ENCODE measurements at regions not wholly inside any gene's neighbourhood (a gene's known extent, or its start where the extent isn't known, plus 50 kb on each side); places are given as distances from the start of the nearest gene placed in this dataset.

DNA sequence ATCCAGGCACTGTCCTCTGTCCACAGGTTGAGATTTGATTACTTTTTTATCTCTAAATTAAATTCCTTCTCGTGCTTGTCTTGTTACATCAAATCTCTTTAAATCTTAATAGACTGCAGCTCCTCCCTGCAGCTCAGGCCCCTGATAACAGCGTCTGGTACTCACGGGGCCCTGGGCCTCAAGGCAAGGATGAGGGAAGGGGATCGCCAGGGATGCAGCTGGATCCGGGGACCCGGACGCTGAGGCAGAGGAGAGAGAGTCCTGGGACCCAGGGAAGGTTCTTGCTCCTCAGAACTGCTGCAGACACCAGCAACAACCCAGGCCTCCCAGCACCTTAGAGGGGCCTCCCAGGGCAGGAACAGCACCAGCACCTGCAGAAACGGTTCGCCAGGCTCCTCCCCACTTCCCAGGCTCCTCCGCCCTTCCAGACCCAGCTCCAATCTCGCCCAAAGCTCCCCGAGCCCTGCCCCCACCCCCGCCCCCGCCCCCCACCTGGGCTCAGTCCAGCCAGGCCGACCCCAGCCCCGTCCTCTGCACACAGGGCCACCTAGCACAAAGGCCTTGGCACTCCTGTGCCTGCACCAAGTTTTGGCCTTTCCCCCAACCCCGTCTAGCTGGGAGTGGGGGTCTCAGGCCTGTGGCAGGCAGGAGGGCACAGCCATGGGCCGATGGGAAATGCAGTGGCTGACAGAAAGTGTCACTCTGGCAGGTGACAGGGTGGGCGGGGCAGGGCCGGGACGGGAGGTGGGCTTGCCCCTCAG, 60.3 kb upstream of the GALNT9 start:
- TF ChIP-seq CREB1 (IDR thresholded peaks at IDR 0.05; ENCODE audit: low read depth) (no peak), FOXM1 (IDR thresholded peaks at IDR 0.05; ENCODE audit: borderline replicate concordance, low read depth) (no peak), EGR1 (IDR thresholded peaks at IDR 0.05) (no peak), CEBPB (IDR thresholded peaks at IDR 0.05) (no peak), YY1 (IDR thresholded peaks at IDR 0.05; ENCODE audit: low read depth) (no peak), TAF1 (IDR thresholded peaks at IDR 0.05; ENCODE audit: low read depth) (no peak), TEAD4 (IDR thresholded peaks at IDR 0.05) (no peak)
